ENCODE measurements at regions not wholly inside any gene's neighbourhood (a gene's known extent, or its start where the extent isn't known, plus 50 kb on each side); places are given as distances from the start of the nearest gene placed in this dataset.
"Not testable (repeated sequence)": the region's sequence is repeated elsewhere in the genome, so short reads cannot be mapped to it uniquely, and the experiment has no call there.

- DNase-seq (ENCODE audit: low spot score), result no peak
Measured at GRCh38 chr5:94102849-94103248, 361.4 kb upstream of the POU5F2 start.

- not testable (repeated sequence) for DNase-seq (ENCODE audit: low spot score)
Measured at GRCh38 chr5:94097384-94097783, 356.0 kb upstream of the POU5F2 start.

GRCh38 chr5:94094793-94095441 lies 353.5 kb upstream of the POU5F2 start:
- no peak for DNase-seq (ENCODE audit: low spot score)

GRCh38 chr5:94093300-94093699 lies 351.9 kb upstream of the POU5F2 start:
- no peak for DNase-seq (ENCODE audit: low spot score)

GRCh38 chr5:94086635-94087034 lies 345.2 kb upstream of the POU5F2 start:
- not testable (repeated sequence) for DNase-seq (ENCODE audit: low spot score)

GRCh38 chr5:94086194-94086593 lies 344.8 kb upstream of the POU5F2 start:
- DNase-seq (ENCODE audit: low spot score), result no peak

- DNase-seq (ENCODE audit: low spot score), result no peak
Measured at GRCh38 chr5:94082405-94082804, 341.0 kb upstream of the POU5F2 start.

GRCh38 chr5:94081088-94081487 lies 339.7 kb upstream of the POU5F2 start:
- no peak for DNase-seq (ENCODE audit: low spot score)

GRCh38 chr5:94080390-94080789 lies 339.0 kb upstream of the POU5F2 start:
- DNase-seq (ENCODE audit: low spot score), result no peak

- no peak for DNase-seq (ENCODE audit: low spot score)
Measured at GRCh38 chr5:94072116-94072515, 330.7 kb upstream of the POU5F2 start.

GRCh38 chr5:94066437-94067207 lies 325.2 kb upstream of the POU5F2 start:
- no peak for DNase-seq (ENCODE audit: low spot score)

GRCh38 chr5:94064025-94064424 lies 322.6 kb upstream of the POU5F2 start:
- no peak for DNase-seq (ENCODE audit: low spot score)

GRCh38 chr5:94057655-94058054 lies 316.3 kb upstream of the POU5F2 start:
- no peak for DNase-seq (ENCODE audit: low spot score)

- DNase-seq (ENCODE audit: low spot score), result no peak
Measured at GRCh38 chr5:94057217-94057616, 315.8 kb upstream of the POU5F2 start.

- DNase-seq (ENCODE audit: low spot score), result not testable (repeated sequence)
Measured at GRCh38 chr5:94049307-94049922, 308.0 kb upstream of the POU5F2 start.

GRCh38 chr5:94045839-94046782 lies 304.7 kb upstream of the POU5F2 start:
- no peak for DNase-seq (ENCODE audit: low spot score)

- no peak for DNase-seq (ENCODE audit: low spot score)
Measured at GRCh38 chr5:94043311-94043710, 301.9 kb upstream of the POU5F2 start.

GRCh38 chr5:94040591-94041148 lies 299.3 kb upstream of the POU5F2 start:
- DNase-seq (ENCODE audit: low spot score), result no peak

GRCh38 chr5:94039101-94039500 lies 297.7 kb upstream of the POU5F2 start:
- DNase-seq (ENCODE audit: low spot score), result no peak

GRCh38 chr5:94031631-94032030 lies 290.2 kb upstream of the POU5F2 start:
- DNase-seq (ENCODE audit: low spot score), result no peak

- DNase-seq (ENCODE audit: low spot score), result no peak
Measured at GRCh38 chr5:94028001-94028400, 286.6 kb upstream of the POU5F2 start.

GRCh38 chr5:94027145-94027544 lies 285.7 kb upstream of the POU5F2 start:
- DNase-seq (ENCODE audit: low spot score), result no peak

Measured in SW480 (cell line).